SK-N-MC (cell line): ENCODE measurements at regions not wholly inside any gene's neighbourhood (a gene's known extent, or its start where the extent isn't known, plus 50 kb on each side); places are given as distances from the start of the nearest gene placed in this dataset.

Experiments used
- DNase-seq: peaks from one replicate; pipeline ENCODE4 v3.0.0-alpha.2; 2011; ENCODE audit warnings: low read depth, low spot score
- H3K27ac ChIP-seq: fragments of 200-600 bp; sonication (generic); 2 replicates; pipeline ENCODE4 v1.5.1; 2016; ENCODE audit warnings: mixed run types
- H3K36me3 ChIP-seq: fragments of 200-600 bp; sonication (generic); 2 replicates; pipeline ENCODE4 v1.6.1; 2017; ENCODE audit warnings: antibody characterized with exemption, low read length, mixed read lengths; ENCODE audit not compliant: insufficient read depth
- H3K4me3 ChIP-seq: fragments of 200-600 bp; sonication (generic); 2 replicates; pipeline ENCODE4 v1.5.1; 2016
- H3K9ac ChIP-seq: fragments of 200-600 bp; sonication (generic); 2 replicates; pipeline ENCODE4 v1.8.0; 2017; ENCODE audit warnings: mixed run types, mixed read lengths; ENCODE audit not compliant: insufficient read length
- H3K9me3 ChIP-seq: fragments of 200-600 bp; sonication (generic); 2 replicates; pipeline ENCODE4 v1.6.1; 2017; ENCODE audit warnings: low read depth, mild to moderate bottlenecking, antibody characterized with exemption, low read length, moderate library complexity, mixed read lengths
- EZH2 ChIP-seq: fragments of 200-600 bp; sonication (generic); IDR thresholded peaks from one replicate; pipeline ENCODE4 v1.6.1; 2017; ENCODE audit warnings: antibody characterized with exemption
- FOXP2 ChIP-seq: optimal IDR thresholded peaks from 2 replicates; pipeline ENCODE3; 2011; ENCODE audit warnings: mild to moderate bottlenecking, moderate library complexity; ENCODE audit not compliant: insufficient read depth; ENCODE audit errors: extremely low read length, control extremely low read depth
- POLR2AphosphoS5 ChIP-seq: IDR thresholded peaks from 2 replicates; pipeline ENCODE4 v1.6.1; 2012; ENCODE audit warnings: mild to moderate bottlenecking, low read depth, low read length, borderline replicate concordance

- no peak for DNase-seq
- Histone ChIP-seq H3K27ac (no peak overlapping the region), H3K36me3 (no peaks in the 10 kb centered on the region), H3K4me3 (no peak overlapping the region), H3K9ac (no peak overlapping the region), H3K9me3 (no peaks in the 10 kb centered on the region)
- no peak for TF ChIP-seq EZH2
- no peak for TF ChIP-seq POLR2AphosphoS5
- TF ChIP-seq FOXP2: no peak
Observed at GRCh38 chr17:49915260-49915659, 53.7 kb upstream of the DLX4 start.

DNA sequence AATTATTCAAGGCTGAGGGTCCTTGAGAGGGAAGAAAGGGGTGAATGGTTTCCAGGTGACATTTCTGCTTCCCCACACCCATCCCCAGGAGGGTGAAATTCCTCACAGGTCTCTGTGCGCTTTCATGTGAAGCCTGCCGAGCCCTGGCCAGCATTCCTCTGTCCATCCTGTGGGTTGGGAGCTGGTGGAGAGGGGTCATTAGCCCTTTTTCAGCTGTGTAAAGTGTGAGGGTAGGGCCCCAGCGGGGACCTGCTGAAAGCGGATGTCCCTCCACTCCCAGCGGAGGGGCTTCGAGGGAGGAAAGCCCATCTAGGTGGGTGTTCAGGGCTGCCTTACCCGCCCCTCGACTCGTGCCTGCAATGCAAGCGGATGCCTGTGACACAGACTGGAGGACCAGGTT lies 53.3 kb upstream of the DLX4 start:
- no peak overlapping the region for H3K27ac ChIP-seq
- no peak overlapping the region for H3K4me3 ChIP-seq
- no peaks in the 10 kb centered on the region for H3K9me3 ChIP-seq
- no peak overlapping the region for H3K9ac ChIP-seq
- TF ChIP-seq EZH2 (no peak), FOXP2 (no peak), POLR2AphosphoS5 (no peak)
- no peak for DNase-seq
- H3K36me3 ChIP-seq: no peaks in the 10 kb centered on the region

- no peak for DNase-seq
- H3K4me3 ChIP-seq: no peak overlapping the region
- H3K27ac ChIP-seq: no peak overlapping the region
- no peak for TF ChIP-seq POLR2AphosphoS5
- TF ChIP-seq EZH2: no peak
- TF ChIP-seq FOXP2: no peak
- no peak overlapping the region for H3K9ac ChIP-seq
- no peaks in the 10 kb centered on the region for H3K9me3 ChIP-seq
- H3K36me3 ChIP-seq: no peaks in the 10 kb centered on the region
Observed at GRCh38 chr17:49916854-49917515, 52.0 kb upstream of the DLX4 start.

- H3K27ac ChIP-seq: no peak overlapping the region
Observed at GRCh38 chr17:49918591-49918990, 50.4 kb upstream of the DLX4 start.

More at GRCh38 chr17:49918591-49918990, 50.4 kb upstream of the DLX4 start:
- TF ChIP-seq FOXP2: no peak
- TF ChIP-seq POLR2AphosphoS5: no peak
- no peak for TF ChIP-seq EZH2
- Histone ChIP-seq H3K9me3 (no peaks in the 10 kb centered on the region), H3K9ac (no peak overlapping the region), H3K36me3 (no peaks in the 10 kb centered on the region), H3K4me3 (no peak overlapping the region)
- DNase-seq: no peak
